K562 (cell line): ENCODE measurements at regions not wholly inside any gene's neighbourhood (a gene's known extent, or its start where the extent isn't known, plus 50 kb on each side); places are given as distances from the start of the nearest gene placed in this dataset.

Source experiments
- ATAC-seq: fragments of 200-7000 bp; cut with Tn5 transposase; 3 replicates; pipeline ENCODE4 v1.9.1; 2020; ENCODE audit warnings: moderate library complexity
- BruUV-seq: library from RNA; stranded (reverse); fragments of 400-500 nt; replicated peaks from 2 replicates; lab custom pipeline; 2021; lab: Mats Ljungman, UMichigan
- CTCF ChIA-PET: fragments of 300-600 bp; formaldehyde crosslinking; extraction: SDS; loops from one replicate; lab custom pipeline; 2021; ENCODE audit warnings: low intra/inter-chr PET ratio; lab: Yijun Ruan, JAX
- POLR2A ChIA-PET: fragments of 300-600, 350-650 bp; sonication (Branson Sonifier 250); formaldehyde crosslinking; extraction: SDS; loops from one replicate; lab custom pipeline; 2021; ENCODE audit warnings: antibody characterized with exemption, inconsistent platforms; lab: Yijun Ruan, JAX
- DNase-seq, 4 experiments: peaks; one replicate each; pipeline versions ENCODE4 v3.0.0 to v3.0.0-alpha.2; 2011 to 2018; ENCODE audit warnings: low spot score in 3 of 4, mixed read lengths in 3 of 4; ENCODE audit errors: extremely low read depth in 1 of 4
- FAIRE-seq: peaks from 2 replicates; lab custom pipeline; 2011; peaks lifted over from hg19 to GRCh38; lab: Jason Lieb, UNC
- H2AFZ ChIP-seq: 2 replicates; pipeline ENCODE4 v1.6.0; 2011; ENCODE audit warnings: low read depth, low read length, control low read depth, inconsistent platforms
- H3K27ac ChIP-seq: fragments of 200-600 bp; 3 replicates; pipeline ENCODE4 v1.8.0; 2011; ENCODE audit warnings: low read depth, mild to moderate bottlenecking, control low read depth, inconsistent platforms, low read length, moderate library complexity, mixed read lengths; ENCODE audit errors: extremely low read depth
- H3K27me3 ChIP-seq, 2 experiments: fragments of 300-600 bp in 1 of 2; 2 replicates in 1 of 2; 3 replicates in 1 of 2; pipeline versions ENCODE4 v1.6.0 to v1.8.0; 2011; ENCODE audit warnings: inconsistent platforms in 2 of 2, low read length in 2 of 2, mild to moderate bottlenecking in 1 of 2, mixed read lengths in 1 of 2, moderate library complexity in 1 of 2; ENCODE audit not compliant: control insufficient read depth in 2 of 2, insufficient read depth in 2 of 2
- H3K36me3 ChIP-seq: fragments of 300-600 bp; 3 replicates; pipeline ENCODE4 v1.8.0; 2011; ENCODE audit warnings: mild to moderate bottlenecking, low read length, inconsistent platforms; ENCODE audit not compliant: control insufficient read depth, insufficient read depth
- H3K4me1 ChIP-seq, 2 experiments: fragments of 200-600 bp in 1 of 2; replicated peaks in 1 of 2; 2 replicates in 1 of 2; 3 replicates in 1 of 2; pipeline versions ENCODE4 v1.5.1 to v1.8.0; 2011; ENCODE audit warnings: inconsistent platforms in 2 of 2, low read length in 2 of 2, mild to moderate bottlenecking in 1 of 2, mixed read lengths in 1 of 2, moderate library complexity in 1 of 2; ENCODE audit not compliant: control insufficient read depth in 2 of 2, insufficient read depth in 2 of 2
- H3K4me2 ChIP-seq: 2 replicates; pipeline ENCODE4 v1.6.1; 2011; ENCODE audit warnings: low read length, control low read depth, inconsistent platforms, mixed read lengths; ENCODE audit not compliant: insufficient read depth
- H3K4me3 ChIP-seq: fragments of 200-600 bp; sonication (generic), shearing (Covaris generic); 2 replicates; pipeline ENCODE4 v1.5.1; 2016; ENCODE audit warnings: control low read depth, inconsistent platforms
- H3K79me2 ChIP-seq: fragments of 200-600 bp; 3 replicates; pipeline ENCODE4 v1.8.0; 2011; ENCODE audit warnings: low read length, inconsistent platforms; ENCODE audit not compliant: control insufficient read depth, insufficient read depth
- H3K9ac ChIP-seq, 2 experiments: 2 replicates each; pipeline versions ENCODE4 v1.6.0 to v1.6.1; 2011; ENCODE audit warnings: low read depth in 2 of 2, low read length in 2 of 2, control low read depth in 1 of 2, inconsistent platforms in 1 of 2, mild to moderate bottlenecking in 1 of 2, mixed read lengths in 1 of 2; ENCODE audit not compliant: insufficient read depth in 1 of 2
- H3K9me1 ChIP-seq: one replicate; pipeline ENCODE4 v1.6.0; 2011; ENCODE audit warnings: inconsistent platforms, mild to moderate bottlenecking, low read length, moderate library complexity; ENCODE audit not compliant: control insufficient read depth, insufficient read depth
- H3K9me3 ChIP-seq: replicated peaks from 2 replicates; pipeline ENCODE4 v1.5.1; 2011; ENCODE audit warnings: low read depth, low read length, inconsistent platforms; ENCODE audit not compliant: control insufficient read depth, insufficient read depth
- H4K20me1 ChIP-seq: replicated peaks from 2 replicates; pipeline ENCODE4 v1.6.1; 2011; ENCODE audit warnings: low read length, inconsistent platforms, mixed read lengths; ENCODE audit not compliant: control insufficient read depth, insufficient read depth
- CHD2 ChIP-seq: IDR thresholded peaks from 2 replicates; pipeline ENCODE4 v1.6.1; 2011; ENCODE audit warnings: low read depth, low read length
- EHMT2 ChIP-seq: fragments of 450-650 bp; IDR thresholded peaks from 2 replicates; pipeline ENCODE4 v1.6.1; 2018; ENCODE audit warnings: antibody characterized with exemption
- NFATC3 ChIP-seq: fragments of 450-650 bp; IDR thresholded peaks from 2 replicates; pipeline ENCODE4 v1.6.1; 2017; ENCODE audit warnings: mild to moderate bottlenecking
- NR2F6 ChIP-seq: fragments of 450-650 bp; formaldehyde crosslinking; IDR thresholded peaks from 2 replicates; pipeline ENCODE4 v1.4.0; 2020; ENCODE audit warnings: mild to moderate bottlenecking
- NR3C1 ChIP-seq: sonication (generic); formaldehyde crosslinking; IDR thresholded peaks from 2 replicates; pipeline ENCODE4 v1.8.1; 2022; ENCODE audit warnings: missing genetic modification reagents
- ZSCAN29 ChIP-seq: fragments of 450-650 bp; IDR thresholded peaks from 2 replicates; pipeline ENCODE4 v1.6.1; 2017
- WGBS: fragments of 100-300 bp; shearing (Covaris generic); methylation state at CpG from one replicate; pipeline ENCODE4 v1.1.6; 2016; ENCODE audit warnings: low coverage, mixed read lengths; ENCODE audit not compliant: insufficient coverage; ENCODE audit errors: missing lambda C conversion rate; 5-methylcytosine and 5-hydroxymethylcytosine counted together
- in situ Hi-C: fragments of 300-500 bp; cut with MboI; formaldehyde crosslinking; loops from 4 replicates; pipeline ENCODE4 v1.15.0; 2018; ENCODE audit warnings: inconsistent platforms, mixed read lengths
- intact Hi-C: fragments of 100-400 bp; cut with micrococcal nuclease; formaldehyde crosslinking; loops from 2 replicates; pipeline ENCODE4 v1.14.2; 2022
- TF ChIP-seq, protein P1 (sequence below): fragments of 200-800 bp; sonication (Bioruptor generic); IDR thresholded peaks from 2 replicates; pipeline ENCODE4 v1.6.1; 2016; ENCODE audit warnings: missing genetic modification characterization, missing compliant biosample characterization

DNA sequence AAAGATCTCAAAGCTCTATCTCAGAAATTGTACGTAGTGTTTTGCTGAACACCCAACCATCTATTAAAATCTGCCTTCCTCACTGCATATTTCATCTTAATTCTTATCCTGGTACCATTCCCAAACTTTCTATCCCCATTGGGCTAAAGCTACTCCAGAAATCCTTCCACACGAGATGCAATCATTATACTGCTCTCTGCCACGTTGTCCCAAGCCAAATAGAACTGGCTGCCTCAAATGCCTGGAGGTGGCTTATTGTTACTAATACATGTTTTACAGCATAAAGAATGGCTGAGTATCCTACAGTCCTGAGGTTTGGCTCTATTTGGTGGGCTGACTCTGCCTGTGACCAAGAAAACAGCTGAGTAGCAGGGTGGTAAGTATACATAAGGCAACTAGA is 306.0 kb upstream of the ACVR2A start:
- no peak overlapping the region for H3K4me3 ChIP-seq
- no peaks in the 10 kb centered on the region for H3K27me3 ChIP-seq
- DNase-seq, result no peak
- H3K79me2 ChIP-seq, result no peaks in the 10 kb centered on the region
- no peak for TF ChIP-seq NFATC3
- no peak for TF ChIP-seq CHD2
- no peak for TF ChIP-seq NR3C1 (CRISPR knock-in tag)
- no peak for TF ChIP-seq EHMT2
- TF ChIP-seq, protein P1, sequence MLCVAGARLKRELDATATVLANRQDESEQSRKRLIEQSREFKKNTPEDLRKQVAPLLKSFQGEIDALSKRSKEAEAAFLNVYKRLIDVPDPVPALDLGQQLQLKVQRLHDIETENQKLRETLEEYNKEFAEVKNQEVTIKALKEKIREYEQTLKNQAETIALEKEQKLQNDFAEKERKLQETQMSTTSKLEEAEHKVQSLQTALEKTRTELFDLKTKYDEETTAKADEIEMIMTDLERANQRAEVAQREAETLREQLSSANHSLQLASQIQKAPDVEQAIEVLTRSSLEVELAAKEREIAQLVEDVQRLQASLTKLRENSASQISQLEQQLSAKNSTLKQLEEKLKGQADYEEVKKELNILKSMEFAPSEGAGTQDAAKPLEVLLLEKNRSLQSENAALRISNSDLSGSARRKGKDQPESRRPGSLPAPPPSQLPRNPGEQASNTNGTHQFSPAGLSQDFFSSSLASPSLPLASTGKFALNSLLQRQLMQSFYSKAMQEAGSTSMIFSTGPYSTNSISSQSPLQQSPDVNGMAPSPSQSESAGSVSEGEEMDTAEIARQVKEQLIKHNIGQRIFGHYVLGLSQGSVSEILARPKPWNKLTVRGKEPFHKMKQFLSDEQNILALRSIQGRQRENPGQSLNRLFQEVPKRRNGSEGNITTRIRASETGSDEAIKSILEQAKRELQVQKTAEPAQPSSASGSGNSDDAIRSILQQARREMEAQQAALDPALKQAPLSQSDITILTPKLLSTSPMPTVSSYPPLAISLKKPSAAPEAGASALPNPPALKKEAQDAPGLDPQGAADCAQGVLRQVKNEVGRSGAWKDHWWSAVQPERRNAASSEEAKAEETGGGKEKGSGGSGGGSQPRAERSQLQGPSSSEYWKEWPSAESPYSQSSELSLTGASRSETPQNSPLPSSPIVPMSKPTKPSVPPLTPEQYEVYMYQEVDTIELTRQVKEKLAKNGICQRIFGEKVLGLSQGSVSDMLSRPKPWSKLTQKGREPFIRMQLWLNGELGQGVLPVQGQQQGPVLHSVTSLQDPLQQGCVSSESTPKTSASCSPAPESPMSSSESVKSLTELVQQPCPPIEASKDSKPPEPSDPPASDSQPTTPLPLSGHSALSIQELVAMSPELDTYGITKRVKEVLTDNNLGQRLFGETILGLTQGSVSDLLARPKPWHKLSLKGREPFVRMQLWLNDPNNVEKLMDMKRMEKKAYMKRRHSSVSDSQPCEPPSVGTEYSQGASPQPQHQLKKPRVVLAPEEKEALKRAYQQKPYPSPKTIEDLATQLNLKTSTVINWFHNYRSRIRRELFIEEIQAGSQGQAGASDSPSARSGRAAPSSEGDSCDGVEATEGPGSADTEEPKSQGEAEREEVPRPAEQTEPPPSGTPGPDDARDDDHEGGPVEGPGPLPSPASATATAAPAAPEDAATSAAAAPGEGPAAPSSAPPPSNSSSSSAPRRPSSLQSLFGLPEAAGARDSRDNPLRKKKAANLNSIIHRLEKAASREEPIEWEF (CRISPR knock-in tag), result no peak
- TF ChIP-seq ZSCAN29, result no peak
- TF ChIP-seq NR2F6 (CRISPR knock-in tag), result no peak
- BruUV-seq, result no TSS peak
- no peak for ATAC-seq
- H3K9me3 ChIP-seq, result no peaks in the 10 kb centered on the region
- CTCF ChIA-PET, result no interaction called here
- FAIRE-seq, result no peak
- no peak overlapping the region for H3K4me2 ChIP-seq
- no peaks in the 10 kb centered on the region for H4K20me1 ChIP-seq
- no peaks in the 10 kb centered on the region for H3K36me3 ChIP-seq
- intact Hi-C loops, result no loop called here
- no peak overlapping the region for H3K9ac ChIP-seq
- in situ Hi-C loops, result loop anchor here (25.0 kb wide), 1 partner anchor 373 kb away; no protein-coding TSS in a partner anchor
- no peaks in the 10 kb centered on the region for H3K9me1 ChIP-seq
- no peak overlapping the region for H2AFZ ChIP-seq
- no peaks in the 10 kb centered on the region for H3K4me1 ChIP-seq
- POLR2A ChIA-PET, result no interaction called here
- 0% methylated on average over 3 of the region's 3 CpGs for WGBS
- H3K27ac ChIP-seq, result no peak overlapping the region
